Body of pancreas (tissue), 4 donors: ENCODE measurements at regions not wholly inside any gene's neighbourhood (a gene's known extent, or its start where the extent isn't known, plus 50 kb on each side); places are given as distances from the start of the nearest gene placed in this dataset.

Experiments used
- POLR2A ChIP-seq, 3 donors: fragments of 450-650 bp; IDR thresholded peaks; one replicate each; pipeline ENCODE4 v1.6.1; 2016; ENCODE audit warnings: antibody characterized with exemption in 3 of 3, mild to moderate bottlenecking in 2 of 3
- TF ChIP-seq, protein P1 (sequence below), 7 experiments: fragments of 450-650 bp in 4 of 7; fragments of 200-600 bp in 3 of 7; sonication (generic) in 3 of 7; IDR thresholded peaks; one replicate each; pipeline ENCODE4 v1.5.1; 2016 to 2019; ENCODE audit warnings: antibody characterized with exemption in 7 of 7

DNA sequence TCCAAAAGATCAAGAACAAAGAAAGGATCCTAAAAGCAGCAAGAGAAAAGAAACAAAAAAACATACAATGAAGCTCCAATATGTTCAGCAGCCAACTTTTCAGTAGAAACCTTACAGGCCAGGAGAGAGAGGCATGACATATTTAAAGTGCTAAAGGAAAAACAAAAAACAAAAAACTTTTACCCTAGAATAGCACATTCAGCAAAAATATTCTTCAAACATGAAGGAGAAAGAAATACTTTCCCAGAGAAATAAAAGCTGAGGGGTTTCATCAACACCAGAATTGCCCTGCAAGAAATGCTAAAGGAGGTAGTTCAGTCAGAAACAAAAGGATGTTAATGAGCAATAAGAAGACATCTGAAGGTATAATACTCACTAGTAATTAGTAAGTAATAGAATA is 753.5 kb upstream of the POT1 start:
- TF ChIP-seq, protein P1, sequence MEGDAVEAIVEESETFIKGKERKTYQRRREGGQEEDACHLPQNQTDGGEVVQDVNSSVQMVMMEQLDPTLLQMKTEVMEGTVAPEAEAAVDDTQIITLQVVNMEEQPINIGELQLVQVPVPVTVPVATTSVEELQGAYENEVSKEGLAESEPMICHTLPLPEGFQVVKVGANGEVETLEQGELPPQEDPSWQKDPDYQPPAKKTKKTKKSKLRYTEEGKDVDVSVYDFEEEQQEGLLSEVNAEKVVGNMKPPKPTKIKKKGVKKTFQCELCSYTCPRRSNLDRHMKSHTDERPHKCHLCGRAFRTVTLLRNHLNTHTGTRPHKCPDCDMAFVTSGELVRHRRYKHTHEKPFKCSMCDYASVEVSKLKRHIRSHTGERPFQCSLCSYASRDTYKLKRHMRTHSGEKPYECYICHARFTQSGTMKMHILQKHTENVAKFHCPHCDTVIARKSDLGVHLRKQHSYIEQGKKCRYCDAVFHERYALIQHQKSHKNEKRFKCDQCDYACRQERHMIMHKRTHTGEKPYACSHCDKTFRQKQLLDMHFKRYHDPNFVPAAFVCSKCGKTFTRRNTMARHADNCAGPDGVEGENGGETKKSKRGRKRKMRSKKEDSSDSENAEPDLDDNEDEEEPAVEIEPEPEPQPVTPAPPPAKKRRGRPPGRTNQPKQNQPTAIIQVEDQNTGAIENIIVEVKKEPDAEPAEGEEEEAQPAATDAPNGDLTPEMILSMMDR (IDR thresholded peaks at IDR 0.05): no peak
- no peak for TF ChIP-seq POLR2A (IDR thresholded peaks at IDR 0.05)
